HG02840 (cell line): ENCODE measurements at regions not wholly inside any gene's neighbourhood (a gene's known extent, or its start where the extent isn't known, plus 50 kb on each side); places are given as distances from the start of the nearest gene placed in this dataset.

ENCODE experiments used
- ATAC-seq: cut with Tn5 transposase; IDR thresholded peaks from one replicate; pipeline ENCODE4 v1.9.1; 2021; ENCODE audit warnings: mild to moderate bottlenecking, moderate library complexity, moderate number of reproducible peaks; ENCODE audit not compliant: unreplicated experiment, low FRiP score

DNA sequence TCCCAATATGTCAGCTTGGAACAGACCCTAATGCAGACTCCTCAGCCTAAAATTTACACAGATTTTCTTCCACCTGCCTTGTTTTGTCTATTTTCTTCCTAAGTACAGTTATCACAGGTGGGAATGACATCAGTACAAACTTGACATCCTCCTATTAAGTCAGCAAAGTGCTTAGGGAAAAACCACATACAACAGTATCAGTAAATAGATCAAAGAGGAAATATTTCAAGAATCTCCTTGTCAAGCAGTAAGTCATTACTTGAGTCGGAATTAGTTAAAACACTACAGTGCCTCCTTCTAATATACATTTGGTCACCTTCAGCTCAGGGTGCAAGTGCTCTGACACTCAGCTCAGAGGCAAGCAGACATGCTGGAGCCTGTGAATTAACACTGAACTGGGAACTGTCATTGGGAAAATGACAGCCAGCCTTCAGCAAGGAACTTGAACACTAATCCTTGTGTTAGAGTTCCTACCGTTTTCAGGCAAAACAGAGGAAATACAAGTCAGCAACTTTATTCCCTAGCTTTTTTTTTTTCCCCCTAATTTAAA is 394.3 kb upstream of the HTR2A start:
- ATAC-seq, result no peak

DNA sequence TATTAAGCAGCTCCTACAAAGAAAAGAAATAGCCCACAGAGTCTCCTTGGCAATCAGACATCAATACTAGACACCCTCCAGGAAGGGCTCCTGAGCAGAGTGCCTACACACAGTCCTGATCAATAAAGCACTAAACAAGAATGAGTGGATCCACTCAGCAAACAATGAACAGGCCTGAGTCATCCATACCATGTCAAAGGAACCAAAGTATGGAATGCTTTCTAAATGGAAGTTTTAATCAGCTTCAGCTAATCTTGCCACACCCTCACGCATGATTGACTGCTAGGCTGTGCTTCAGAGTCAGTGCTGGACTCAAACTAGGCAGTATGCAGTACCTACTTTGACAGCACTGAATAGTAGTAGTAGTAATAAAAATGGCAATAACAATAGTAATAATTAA is 392.7 kb upstream of the HTR2A start:
- ATAC-seq, result no peak

DNA sequence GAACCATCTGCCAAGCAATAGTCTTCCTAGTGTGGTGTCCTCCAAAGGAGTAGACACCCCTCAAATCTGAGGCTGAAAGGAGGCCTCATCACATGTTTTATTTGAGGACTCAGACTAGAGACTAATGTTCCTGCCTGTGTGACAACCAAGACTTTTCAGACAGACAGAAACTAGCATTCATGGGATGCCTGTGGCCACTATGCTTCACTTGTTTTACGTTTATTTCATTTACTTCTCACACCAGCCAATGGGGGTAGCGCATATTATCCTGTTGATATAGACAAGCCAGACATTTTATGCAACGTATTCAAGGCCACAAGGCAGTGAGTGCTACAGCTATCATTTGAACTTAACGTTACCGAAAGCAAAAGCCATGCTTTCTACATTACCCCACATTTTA is 391.7 kb upstream of the HTR2A start:
- no peak for ATAC-seq

DNA sequence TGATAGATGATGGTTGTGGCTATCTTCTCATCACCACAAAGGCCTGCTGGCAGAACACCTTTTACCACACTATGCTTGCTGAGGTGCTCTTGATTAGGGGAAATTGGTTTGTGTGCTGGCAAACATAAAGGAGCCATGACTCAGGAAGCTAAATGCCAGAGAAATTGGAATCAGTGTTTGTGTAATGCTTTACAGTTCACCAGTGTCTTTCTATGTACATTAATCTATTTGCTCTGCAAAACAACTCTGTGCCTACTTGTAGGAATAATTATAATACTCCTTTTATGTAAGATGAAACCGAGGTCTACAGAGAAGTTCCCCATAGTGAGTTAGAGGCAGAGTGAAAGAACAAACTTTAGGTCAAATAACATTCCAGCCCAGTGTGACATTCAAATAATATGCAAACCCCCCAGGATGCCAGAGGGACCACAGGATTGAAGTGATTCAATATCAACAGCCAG is 390.5 kb upstream of the HTR2A start:
- no peak for ATAC-seq

DNA sequence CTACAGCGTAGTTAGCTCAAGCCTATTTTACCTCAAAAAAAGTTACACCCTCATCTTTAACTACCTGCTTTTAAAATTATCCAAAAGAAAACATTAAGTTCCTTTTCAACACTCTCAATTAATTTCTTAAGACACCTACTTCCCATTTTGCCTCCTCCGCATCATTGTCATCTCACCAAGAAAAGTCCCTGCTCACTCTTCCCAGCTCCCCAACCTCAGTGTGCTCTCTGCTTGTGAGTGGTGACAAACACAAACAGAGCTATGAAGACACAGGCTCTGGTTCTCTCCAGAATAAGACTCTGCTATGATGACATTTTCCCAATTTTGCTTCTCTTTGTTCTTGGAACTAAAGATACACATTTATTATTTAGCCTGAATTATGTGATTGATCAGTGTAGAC is 385.1 kb upstream of the HTR2A start:
- ATAC-seq, result no peak

DNA sequence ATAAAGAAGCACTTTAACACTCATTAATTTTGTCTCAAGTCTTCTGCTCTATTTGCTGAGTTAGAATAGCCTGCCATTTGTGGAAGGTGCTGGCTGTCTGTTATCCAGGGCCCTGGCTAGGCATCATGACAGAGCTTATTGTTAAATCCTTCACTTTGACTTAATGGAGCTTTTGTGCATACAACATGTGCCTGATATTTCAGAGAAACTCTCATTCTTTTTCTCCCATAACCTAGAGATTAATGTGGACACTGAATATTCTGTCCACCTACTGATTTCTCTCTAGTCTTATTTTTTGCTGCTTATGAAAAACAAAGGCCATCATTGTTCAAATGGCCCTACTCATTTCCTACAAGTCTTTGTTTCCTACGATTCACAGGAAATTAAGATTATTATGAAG is 383.1 kb upstream of the HTR2A start:
- ATAC-seq, result no peak

DNA sequence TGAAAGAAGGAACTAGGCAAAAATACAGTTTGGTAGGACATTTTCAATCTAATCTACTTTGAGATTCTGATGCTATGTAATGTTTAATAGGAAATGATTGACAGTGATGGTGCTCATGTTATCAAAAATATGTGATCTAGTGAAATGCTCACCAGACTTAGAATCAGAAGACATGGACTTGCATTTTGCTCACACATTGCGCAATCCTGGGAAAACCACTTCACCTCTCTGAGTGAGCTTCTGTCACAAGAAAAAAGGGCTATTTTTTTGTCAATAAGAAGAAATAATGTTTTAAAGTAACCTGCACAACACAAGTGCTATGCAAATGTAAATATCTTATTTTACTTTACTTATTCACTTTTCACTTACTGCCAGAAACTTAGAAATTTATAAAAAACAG is 380.9 kb upstream of the HTR2A start:
- no peak for ATAC-seq

DNA sequence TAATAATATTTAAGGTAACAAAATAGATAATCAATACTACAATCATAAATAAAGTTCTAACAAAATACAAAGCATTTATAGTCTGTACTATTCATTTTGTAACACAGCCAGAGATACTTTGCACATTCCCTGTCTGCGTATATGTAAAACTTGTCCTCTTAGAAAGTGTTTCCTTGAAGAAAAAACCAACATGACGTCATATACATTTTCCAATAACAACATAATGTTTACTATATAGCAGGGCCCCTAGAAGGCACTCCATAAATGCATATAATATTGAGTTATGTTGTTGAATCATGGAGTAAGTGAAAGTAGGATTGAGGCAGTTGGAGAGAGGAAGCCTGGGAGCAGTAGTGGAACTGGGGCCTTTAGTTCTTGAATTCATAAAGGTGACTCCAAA is 371.4 kb upstream of the HTR2A start:
- ATAC-seq, result no peak

DNA sequence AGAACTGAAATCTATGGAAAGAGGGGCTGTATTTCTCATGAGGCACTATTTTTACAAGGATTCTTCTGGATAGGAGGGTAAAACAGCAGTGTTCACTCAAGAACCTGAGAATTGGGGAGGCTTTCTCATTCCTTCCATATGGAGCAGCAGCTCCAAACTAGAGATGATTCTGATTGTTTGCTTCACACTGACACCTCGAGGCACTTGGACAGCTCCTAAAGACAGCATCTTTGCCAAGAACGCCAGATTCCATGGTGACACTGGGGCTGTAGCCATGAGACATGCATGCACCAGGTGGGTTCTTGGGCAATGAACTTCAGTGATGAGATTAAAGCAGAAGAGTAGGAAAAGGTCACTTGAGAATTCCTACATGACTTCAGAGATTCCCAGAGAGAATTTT is 361.5 kb upstream of the HTR2A start:
- ATAC-seq, result no peak

DNA sequence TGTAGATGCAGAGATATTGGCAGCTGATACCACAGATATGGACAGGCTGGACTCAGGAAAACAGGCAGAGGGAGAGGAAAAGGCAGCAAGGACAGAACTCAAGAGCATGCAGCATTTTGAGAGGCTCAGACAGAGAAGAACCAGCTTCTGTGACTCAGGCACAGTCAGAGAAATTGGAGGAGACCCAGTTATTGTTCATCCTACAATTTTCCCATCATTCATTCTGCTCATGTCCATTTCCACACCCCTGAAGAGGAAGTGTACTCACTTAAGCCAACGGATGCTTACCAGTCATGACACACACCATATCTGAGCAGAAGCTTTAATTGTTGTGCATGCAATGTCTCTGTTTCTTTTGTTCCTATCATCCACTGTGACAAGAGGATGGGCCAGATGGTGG is 359.8 kb upstream of the HTR2A start:
- no peak for ATAC-seq

DNA sequence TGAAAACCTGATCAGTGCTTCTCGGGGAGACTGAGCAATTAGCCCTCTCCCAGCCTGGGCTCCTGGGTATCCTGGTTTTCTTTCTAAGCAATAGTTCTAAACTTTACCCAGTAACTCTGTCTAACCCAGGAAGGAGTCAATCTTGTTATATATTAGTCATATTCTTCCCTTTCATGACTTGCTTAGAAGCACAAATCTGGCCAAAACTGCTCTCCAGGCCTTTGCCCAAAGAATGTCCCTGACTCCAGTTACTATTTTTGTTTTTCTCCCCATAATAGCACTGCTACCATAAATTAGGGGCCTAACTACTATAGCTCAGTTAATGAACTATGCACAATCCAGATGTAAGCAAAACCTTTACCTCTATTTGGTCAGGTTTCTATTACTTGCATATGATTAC is 355.8 kb upstream of the HTR2A start:
- no peak for ATAC-seq

DNA sequence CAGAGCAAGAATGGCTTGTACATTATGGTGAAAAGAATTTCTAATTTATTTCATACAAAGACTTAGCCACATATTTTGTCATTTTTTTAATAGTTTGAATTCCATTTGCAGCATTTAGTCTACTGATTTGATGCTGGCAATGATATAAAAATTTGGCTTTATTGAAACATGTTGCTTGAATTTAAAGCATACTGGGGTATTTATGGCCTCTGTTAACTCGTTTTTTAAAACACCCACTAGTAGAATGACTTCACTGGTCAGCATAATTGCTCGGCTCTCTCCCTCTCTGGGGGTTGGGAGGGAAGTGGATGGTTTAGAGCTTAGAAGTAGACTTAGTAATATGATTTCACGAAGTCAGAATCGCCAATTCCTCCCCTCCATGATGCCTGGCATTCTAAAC is 354.9 kb upstream of the HTR2A start:
- ATAC-seq, result no peak

DNA sequence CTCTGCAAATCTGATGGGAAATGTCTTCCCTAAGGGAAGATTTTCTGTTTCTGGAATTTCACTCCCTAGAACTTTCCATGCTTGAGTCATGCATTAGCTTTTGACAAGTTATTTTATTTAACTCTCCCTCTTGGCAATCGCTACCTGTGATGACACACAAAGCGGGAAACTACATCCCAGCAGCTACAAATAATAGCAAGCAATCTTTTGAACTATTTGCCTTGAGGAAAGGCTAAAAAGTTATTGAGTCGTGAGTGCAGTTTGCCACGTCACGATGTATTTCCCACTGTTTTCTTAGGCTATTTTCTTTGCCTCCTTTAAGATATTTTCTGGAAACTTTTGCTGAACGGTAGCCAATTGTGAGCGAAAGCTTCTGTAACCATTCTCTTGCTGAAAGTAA is 353.3 kb upstream of the HTR2A start:
- ATAC-seq, result no peak

DNA sequence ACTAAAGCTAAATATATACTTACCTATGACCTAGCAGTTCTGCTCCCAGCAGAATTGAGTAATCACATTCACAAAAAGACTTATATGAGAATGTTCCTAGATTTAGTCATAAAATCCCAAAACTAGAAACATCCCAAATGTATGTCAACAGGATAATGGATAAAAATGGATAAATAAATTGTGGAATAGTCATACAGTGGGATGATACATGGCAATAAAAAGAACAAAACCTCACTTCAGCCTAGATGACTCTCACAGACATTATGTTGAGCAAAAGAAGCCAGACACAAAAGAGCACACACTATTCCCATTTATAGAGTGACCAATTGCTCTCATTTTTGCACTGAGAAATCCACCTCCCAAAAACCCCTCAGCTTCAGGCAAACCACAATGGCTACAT is 352.4 kb upstream of the HTR2A start:
- no peak for ATAC-seq

DNA sequence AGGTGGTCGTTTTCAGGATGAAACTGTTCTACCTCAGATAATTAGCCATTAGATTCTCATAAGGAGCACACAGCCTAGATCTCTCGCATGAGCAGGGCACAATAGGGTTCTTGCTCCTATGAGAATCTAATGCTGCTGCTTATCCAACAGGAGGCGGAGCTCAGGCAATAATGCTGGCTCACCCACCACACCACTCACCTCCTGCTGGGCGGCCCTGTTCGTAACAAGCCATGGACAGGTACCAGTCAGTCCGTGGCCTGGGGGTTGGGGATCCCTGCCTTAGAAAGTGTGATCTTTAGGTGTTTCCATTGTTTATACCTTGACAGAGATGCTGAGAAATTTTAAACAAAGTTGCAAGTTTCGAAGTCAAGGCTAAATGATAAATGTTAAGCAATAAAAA is 344.6 kb upstream of the HTR2A start:
- ATAC-seq, result no peak

DNA sequence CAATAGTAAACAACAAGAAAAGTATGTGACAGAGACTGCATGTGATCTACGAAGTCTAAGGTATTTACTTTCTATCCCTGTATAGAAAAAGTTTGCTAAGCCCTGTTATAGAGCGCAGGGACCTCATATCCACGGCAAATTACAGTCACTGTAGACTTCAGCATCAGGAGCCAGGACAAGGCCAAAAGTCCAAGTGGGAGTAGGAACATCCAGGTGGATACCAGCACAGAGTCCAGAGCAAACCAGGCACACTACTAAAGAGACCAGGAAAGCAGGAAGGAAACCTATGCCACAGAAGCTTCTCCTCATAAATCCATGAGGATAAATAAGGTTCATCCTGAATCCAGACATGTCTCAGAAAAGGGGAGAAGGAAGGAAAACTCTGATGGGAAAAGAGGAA is 342.2 kb upstream of the HTR2A start:
- ATAC-seq, result no peak

DNA sequence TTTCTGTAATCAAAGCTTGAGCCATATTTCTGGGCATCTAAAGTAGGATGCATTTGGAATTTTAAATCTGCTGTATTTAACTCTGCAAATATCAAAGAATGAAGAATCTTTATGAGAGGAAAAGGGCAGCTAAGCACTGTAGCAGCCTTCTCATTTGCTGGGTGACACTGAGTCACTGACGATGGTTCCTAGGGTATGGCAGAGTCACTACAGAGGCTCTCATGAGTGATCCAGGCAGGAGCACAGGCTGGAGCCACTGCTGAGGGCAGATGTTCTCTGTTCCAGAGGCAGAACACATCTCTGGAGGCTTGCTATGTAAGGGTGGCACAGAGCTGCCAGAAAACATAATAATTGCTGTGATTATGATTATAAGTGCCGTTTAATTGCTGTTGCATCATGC is 340.7 kb upstream of the HTR2A start:
- ATAC-seq, result no peak

DNA sequence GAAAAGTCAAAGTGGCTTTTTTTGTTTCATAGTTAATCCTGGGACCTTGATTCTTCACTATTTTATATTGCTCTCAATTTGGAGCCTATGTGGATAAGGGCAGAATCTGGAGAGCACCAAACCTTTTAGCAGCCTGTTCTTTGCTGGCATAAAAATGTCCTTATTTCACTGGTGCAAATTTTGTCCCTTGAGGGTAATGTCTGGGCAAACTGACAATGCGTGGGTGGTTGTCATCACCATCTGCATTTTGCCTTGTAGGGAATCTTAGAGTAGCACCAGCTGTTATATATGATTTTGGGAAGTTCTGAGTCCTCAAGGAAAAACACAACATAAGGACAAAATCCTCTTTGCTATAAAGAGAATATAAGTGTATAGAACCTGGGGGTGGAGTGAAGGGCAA is 336.9 kb upstream of the HTR2A start:
- ATAC-seq, result no peak

DNA sequence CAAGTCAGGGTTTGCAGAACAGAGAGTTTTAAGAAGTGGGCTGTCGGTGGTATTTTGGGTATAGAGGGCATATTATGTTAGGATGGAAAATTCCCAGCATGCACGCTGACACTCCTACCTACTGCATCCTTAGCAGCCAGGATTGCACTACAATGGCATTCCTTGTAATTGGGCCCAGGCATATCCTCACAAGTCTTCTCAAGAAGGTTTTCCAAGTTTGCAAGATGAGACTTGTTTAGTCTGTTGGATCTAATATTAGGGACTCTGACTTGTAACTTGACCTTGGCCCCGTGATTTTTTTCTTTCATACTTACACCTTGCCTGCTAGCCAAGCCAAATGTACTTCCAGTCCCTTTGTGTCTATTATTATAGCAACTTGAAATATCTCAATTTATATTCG is 335.7 kb upstream of the HTR2A start:
- no peak for ATAC-seq

DNA sequence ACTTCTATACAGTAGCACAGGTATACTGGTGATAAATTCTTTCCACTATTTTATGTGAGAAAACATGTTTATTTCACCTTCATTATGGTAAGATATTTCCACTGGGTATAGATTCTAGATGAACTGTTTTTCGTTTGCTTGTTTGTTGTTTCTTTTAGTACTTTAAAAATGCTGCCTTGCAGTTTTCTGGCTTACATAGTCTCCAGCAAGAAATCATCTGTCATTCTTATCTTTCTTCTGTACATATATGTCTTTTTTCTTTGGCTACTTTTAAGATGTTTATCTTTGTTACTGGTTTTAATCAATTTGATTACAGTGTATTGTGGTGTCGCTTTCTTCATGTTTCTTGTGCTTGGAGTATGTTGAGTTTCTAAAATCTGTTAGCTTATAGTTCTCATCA is 333.3 kb upstream of the HTR2A start:
- ATAC-seq, result no peak

DNA sequence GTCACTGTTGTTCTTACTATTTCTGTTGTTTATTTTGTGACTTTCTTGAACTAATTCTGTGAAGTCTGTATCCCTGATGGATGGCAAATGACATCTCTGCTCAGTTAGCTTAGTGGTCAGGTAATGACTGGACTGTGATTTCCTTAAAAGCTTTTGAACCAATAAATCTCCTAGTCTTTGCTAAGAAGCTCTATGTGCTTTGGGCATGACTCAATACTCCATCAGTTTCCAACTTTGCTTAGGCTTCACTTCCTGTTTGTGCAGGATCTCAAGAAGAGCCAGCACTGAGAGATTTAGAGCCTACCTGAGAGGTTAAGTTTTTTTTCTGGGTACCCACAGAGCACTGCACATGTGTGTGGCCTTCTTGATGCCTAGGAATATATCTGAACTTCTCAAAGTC is 329.7 kb upstream of the HTR2A start:
- ATAC-seq, result no peak

DNA sequence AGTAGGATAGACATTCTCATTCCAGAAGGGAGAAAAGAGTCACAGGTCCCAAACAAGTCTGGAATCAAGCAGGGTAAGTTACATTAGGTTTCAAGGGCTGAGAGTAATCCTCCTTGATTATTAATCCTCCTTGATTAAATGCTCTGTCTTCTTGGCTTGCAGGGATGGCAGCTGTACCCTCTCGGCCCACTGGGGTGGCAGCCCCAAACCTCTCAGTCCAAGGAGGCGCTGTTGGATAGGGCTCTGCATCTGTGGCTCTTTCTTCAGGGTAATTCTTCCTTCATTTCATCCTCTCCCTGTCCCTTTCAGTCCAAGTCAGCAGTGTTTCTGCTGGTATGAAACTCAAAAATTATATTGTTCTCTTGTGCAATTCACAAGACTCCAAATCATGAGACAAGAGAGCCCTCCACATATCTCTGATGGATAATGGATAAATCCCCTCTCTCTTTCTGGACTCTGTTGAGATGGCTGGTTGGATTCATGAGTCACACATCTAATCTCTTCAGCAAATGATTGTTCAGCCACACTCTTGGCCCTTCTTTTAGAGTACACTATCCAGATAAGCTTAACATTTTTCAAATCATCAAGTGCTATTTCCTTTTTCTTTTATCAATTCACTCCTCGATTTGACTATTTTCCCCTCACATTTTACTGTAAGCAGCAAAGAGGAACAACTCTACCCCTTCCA is 323.7 kb upstream of the HTR2A start:
- no peak for ATAC-seq

DNA sequence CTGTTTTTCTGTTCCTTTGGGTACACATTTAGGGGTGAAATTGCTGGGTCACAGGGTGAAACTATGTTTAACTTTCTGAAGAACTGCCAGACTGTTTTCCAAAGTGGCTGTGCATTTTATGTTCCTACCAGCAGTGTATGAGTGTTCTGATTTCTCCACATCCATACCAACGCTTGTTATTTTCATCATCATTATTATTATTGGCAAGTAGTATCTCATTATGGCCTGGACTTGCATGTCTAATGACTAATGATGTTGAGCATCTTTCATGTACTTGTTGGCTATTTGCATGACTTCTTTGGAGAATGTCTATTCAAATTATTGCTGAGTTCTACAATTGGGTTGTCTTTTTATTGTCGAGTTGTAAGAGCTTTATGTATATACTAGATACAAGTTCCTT is 321.8 kb upstream of the HTR2A start:
- ATAC-seq, result no peak
